HG03575 (cell line): ENCODE measurements at regions not wholly inside any gene's neighbourhood (a gene's known extent, or its start where the extent isn't known, plus 50 kb on each side); places are given as distances from the start of the nearest gene placed in this dataset.
"Not testable (repeated sequence)": the region's sequence is repeated elsewhere in the genome, so short reads cannot be mapped to it uniquely, and the experiment has no call there.

Source experiments
- ATAC-seq: cut with Tn5 transposase; IDR thresholded peaks from one replicate; pipeline ENCODE4 v1.9.1; 2021; ENCODE audit not compliant: unreplicated experiment, insufficient number of reproducible peaks, low FRiP score; ENCODE audit errors: extremely low read depth

- no peak for ATAC-seq
Measured at GRCh38 chr12:38156497-38157245, 159.9 kb upstream of the ALG10B start.

GRCh38 chr12:38157274-38157932 lies 159.2 kb upstream of the ALG10B start:
- no peak for ATAC-seq

GRCh38 chr12:38157933-38158401 lies 158.6 kb upstream of the ALG10B start:
- ATAC-seq = no peak

GRCh38 chr12:38158428-38159091 lies 158.0 kb upstream of the ALG10B start:
- no peak for ATAC-seq

GRCh38 chr12:38159092-38159551 lies 157.5 kb upstream of the ALG10B start:
- ATAC-seq = no peak

GRCh38 chr12:38159591-38160317 lies 156.8 kb upstream of the ALG10B start:
- no peak for ATAC-seq

GRCh38 chr12:38160318-38161122 lies 156.1 kb upstream of the ALG10B start:
- no peak for ATAC-seq

- ATAC-seq = no peak
Measured at GRCh38 chr12:38161123-38162000, 155.2 kb upstream of the ALG10B start.

- no peak for ATAC-seq
Measured at GRCh38 chr12:38162013-38162412, 154.6 kb upstream of the ALG10B start.

GRCh38 chr12:38162708-38163441 lies 153.7 kb upstream of the ALG10B start:
- ATAC-seq = no peak

- no peak for ATAC-seq
Measured at GRCh38 chr12:38163442-38163801, 153.2 kb upstream of the ALG10B start.

GRCh38 chr12:38166225-38166624 lies 150.3 kb upstream of the ALG10B start:
- ATAC-seq = no peak

GRCh38 chr12:38175538-38175937 lies 141.0 kb upstream of the ALG10B start:
- ATAC-seq = no peak

- not testable (repeated sequence) for ATAC-seq
Measured at GRCh38 chr12:38183617-38184016, 133.0 kb upstream of the ALG10B start.

- ATAC-seq = not testable (repeated sequence)
Measured at GRCh38 chr12:38197286-38197685, 119.3 kb upstream of the ALG10B start.

- ATAC-seq = no peak
Measured at GRCh38 chr12:38201461-38202276, 114.9 kb upstream of the ALG10B start.
